Liver (tissue), 8 donors: ENCODE measurements at regions not wholly inside any gene's neighbourhood (a gene's known extent, or its start where the extent isn't known, plus 50 kb on each side); places are given as distances from the start of the nearest gene placed in this dataset.

Source experiments
- DNase-seq: peaks from one replicate; pipeline ENCODE4 v3.0.0-alpha.2; 2017; ENCODE audit warnings: low spot score
- H3K27ac ChIP-seq, 2 donors: one replicate each; pipeline ENCODE4 v1.7.0; 2013; ENCODE audit warnings: inconsistent platforms in 2 of 2, low read length in 2 of 2, control low read depth in 1 of 2, low read depth in 1 of 2, mild to moderate bottlenecking in 1 of 2
- H3K27me3 ChIP-seq, 4 donors: one replicate each; pipeline versions ENCODE4 v1.6.1 to v1.7.0; 2013; ENCODE audit warnings: low read length in 3 of 4, inconsistent platforms in 1 of 4, mild to moderate bottlenecking in 1 of 4, moderate library complexity in 1 of 4; ENCODE audit not compliant: control insufficient read depth in 4 of 4, insufficient read depth in 4 of 4
- H3K36me3 ChIP-seq, 4 donors: one replicate each; pipeline versions ENCODE4 v1.6.1 to v1.7.0; 2013; ENCODE audit warnings: low read length in 3 of 4, mild to moderate bottlenecking in 3 of 4, low read depth in 1 of 4, moderate library complexity in 1 of 4; ENCODE audit not compliant: control insufficient read depth in 4 of 4, insufficient read depth in 3 of 4
- H3K4me1 ChIP-seq, 4 donors: one replicate each; pipeline versions ENCODE4 v1.6.1 to v1.7.0; 2013; ENCODE audit warnings: low read length in 3 of 4, mild to moderate bottlenecking in 3 of 4, moderate library complexity in 1 of 4; ENCODE audit not compliant: control insufficient read depth in 4 of 4, insufficient read depth in 4 of 4
- H3K4me3 ChIP-seq, 3 donors: one replicate each; pipeline versions ENCODE4 v1.6.1 to v1.7.0; 2013; ENCODE audit warnings: low read length in 3 of 3, control low read depth in 1 of 3, low read depth in 1 of 3, mild to moderate bottlenecking in 1 of 3
- H3K9ac ChIP-seq, 2 donors: one replicate each; pipeline ENCODE4 v1.7.0; 2013; ENCODE audit warnings: low read length in 2 of 2, mild to moderate bottlenecking in 2 of 2, moderate library complexity in 2 of 2, control low read depth in 1 of 2, low read depth in 1 of 2
- H3K9me3 ChIP-seq, 4 donors: one replicate each; pipeline versions ENCODE4 v1.6.1 to v1.7.0; 2013; ENCODE audit warnings: low read length in 3 of 4; ENCODE audit not compliant: control insufficient read depth in 4 of 4
- ATF3 ChIP-seq: IDR thresholded peaks from 2 replicates; pipeline ENCODE4 v1.6.1; 2016; ENCODE audit warnings: antibody characterized with exemption
- CTCF ChIP-seq: fragments of 150-350 bp; IDR thresholded peaks from 2 replicates; pipeline ENCODE4 v1.5.1; 2017; ENCODE audit warnings: improper control_type of control experiment, low read depth, low read length; ENCODE audit not compliant: missing input control
- EGR1 ChIP-seq, 2 donors: IDR thresholded peaks; 2 replicates each; pipeline ENCODE4 v1.6.1; 2016 to 2018; ENCODE audit warnings: antibody characterized with exemption in 2 of 2, low read depth in 2 of 2
- FOXA1 ChIP-seq: IDR thresholded peaks from 2 replicates; pipeline ENCODE4 v1.6.1; 2016; ENCODE audit warnings: antibody characterized with exemption
- FOXA2 ChIP-seq: IDR thresholded peaks from 2 replicates; pipeline ENCODE4 v1.6.1; 2016; ENCODE audit warnings: antibody characterized with exemption
- GABPA ChIP-seq, 2 donors: IDR thresholded peaks in 1 of 2; conservative IDR thresholded peaks in 1 of 2; 2 replicates each; pipeline ENCODE4 v1.6.1; 2016; ENCODE audit warnings: antibody characterized with exemption in 2 of 2, mild to moderate bottlenecking in 1 of 2, moderate library complexity in 1 of 2
- HNF4A ChIP-seq, 2 donors: conservative IDR thresholded peaks; 2 replicates each; pipeline ENCODE4 v1.6.1; 2016; ENCODE audit warnings: antibody characterized with exemption in 2 of 2, mild to moderate bottlenecking in 2 of 2
- HNF4G ChIP-seq: IDR thresholded peaks from 2 replicates; pipeline ENCODE4 v1.6.1; 2016; ENCODE audit warnings: antibody characterized with exemption
- JUND ChIP-seq, 2 donors: IDR thresholded peaks; 2 replicates each; pipeline ENCODE4 v1.6.1; 2016; ENCODE audit warnings: antibody characterized with exemption in 2 of 2
- MAX ChIP-seq: IDR thresholded peaks from 2 replicates; pipeline ENCODE4 v1.6.1; 2016; ENCODE audit warnings: antibody characterized with exemption
- NR2F2 ChIP-seq: IDR thresholded peaks from 2 replicates; pipeline ENCODE4 v1.6.1; 2016; ENCODE audit warnings: antibody characterized with exemption
- RAD21 ChIP-seq, 2 donors: IDR thresholded peaks; 2 replicates each; pipeline ENCODE4 v1.6.1; 2016; ENCODE audit warnings: antibody characterized with exemption in 2 of 2, mild to moderate bottlenecking in 2 of 2
- REST ChIP-seq: IDR thresholded peaks from 2 replicates; pipeline ENCODE4 v1.6.1; 2016; ENCODE audit warnings: antibody characterized with exemption, mild to moderate bottlenecking
- RXRA ChIP-seq, 2 donors: IDR thresholded peaks; 2 replicates each; pipeline ENCODE4 v1.6.1; 2017 to 2018; ENCODE audit warnings: antibody characterized with exemption in 2 of 2, mild to moderate bottlenecking in 1 of 2
- SP1 ChIP-seq: IDR thresholded peaks from 2 replicates; pipeline ENCODE4 v1.6.1; 2018; ENCODE audit warnings: antibody characterized with exemption, mild to moderate bottlenecking
- TAF1 ChIP-seq: conservative IDR thresholded peaks from 2 replicates; pipeline ENCODE4 v1.6.1; 2016; ENCODE audit warnings: antibody characterized with exemption, mild to moderate bottlenecking
- YY1 ChIP-seq: IDR thresholded peaks from 2 replicates; pipeline ENCODE4 v1.6.1; 2016; ENCODE audit warnings: antibody characterized with exemption, mild to moderate bottlenecking
- WGBS: extraction: QIAGEN DNeasy Blood & Tissue Kit; methylation state at CpG from one replicate; pipeline ENCODE4 v1.1.7; 2013; 5-methylcytosine and 5-hydroxymethylcytosine counted together
- TF ChIP-seq, protein P1 (sequence below): IDR thresholded peaks from 2 replicates; pipeline ENCODE4 v1.6.1; 2016; ENCODE audit warnings: antibody characterized with exemption
- donor health status: healthy.
- donor health status: healthy.
- donor health status: healthy.
- donor health status: healthy.
- donor health status: healthy.

DNA sequence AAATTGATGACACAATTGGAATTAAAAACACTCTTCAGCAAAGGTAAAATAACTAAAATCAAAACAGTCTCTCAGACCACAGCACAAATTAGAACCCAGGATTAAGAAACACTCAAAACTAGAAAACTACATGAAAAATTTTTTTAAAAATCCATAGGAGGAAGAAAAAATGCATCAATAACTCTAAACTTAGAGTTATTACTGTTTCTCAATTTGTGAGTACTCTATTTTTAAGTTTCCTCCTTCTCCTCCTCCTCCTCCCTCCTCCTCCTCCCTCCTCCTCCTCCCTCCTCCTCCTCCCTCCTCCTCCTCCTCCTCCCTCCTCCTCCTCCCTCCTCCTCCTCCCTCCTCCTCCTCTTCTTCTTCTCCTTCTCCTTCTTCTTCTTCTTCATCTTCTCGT, 1395.7 kb downstream of the STIM2 start (continued):
- TF ChIP-seq EGR1 (IDR thresholded peaks at IDR 0.05; ENCODE audit: low read depth in 2 of 2), result no peak
- TF ChIP-seq ATF3, result no peak
- no peak for TF ChIP-seq SP1
- TF ChIP-seq FOXA1, result no peak
- TF ChIP-seq HNF4G, result no peak

GRCh38 chr4:28259951-28260350, 1399.3 kb downstream of the STIM2 start:
- Histone ChIP-seq H3K27me3 (no peaks in the 10 kb centered on the region), H3K9ac (no peak overlapping the region), H3K4me3 (no peak overlapping the region), H3K27ac (no peak overlapping the region), H3K9me3 (no peaks in the 10 kb centered on the region), H3K4me1 (no peaks in the 10 kb centered on the region), H3K36me3 (no peaks in the 10 kb centered on the region)
- no peak for TF ChIP-seq JUND (IDR thresholded peaks at IDR 0.05)
- TF ChIP-seq FOXA1, result no peak
- no peak for TF ChIP-seq RAD21 (IDR thresholded peaks at IDR 0.05)
- TF ChIP-seq YY1, result no peak
- no peak for TF ChIP-seq GABPA (IDR thresholded peaks at IDR 0.05 in 1 of 2, conservative IDR thresholded peaks at IDR 0.05 in 1 of 2)
- TF ChIP-seq NR2F2, result no peak
- no peak for TF ChIP-seq HNF4G
- TF ChIP-seq TAF1, result no peak
- TF ChIP-seq ATF3, result no peak
- TF ChIP-seq RXRA (IDR thresholded peaks at IDR 0.05), result no peak
- no peak for TF ChIP-seq SP1
- TF ChIP-seq MAX, result no peak
- TF ChIP-seq FOXA2, result no peak
- TF ChIP-seq, protein P1, sequence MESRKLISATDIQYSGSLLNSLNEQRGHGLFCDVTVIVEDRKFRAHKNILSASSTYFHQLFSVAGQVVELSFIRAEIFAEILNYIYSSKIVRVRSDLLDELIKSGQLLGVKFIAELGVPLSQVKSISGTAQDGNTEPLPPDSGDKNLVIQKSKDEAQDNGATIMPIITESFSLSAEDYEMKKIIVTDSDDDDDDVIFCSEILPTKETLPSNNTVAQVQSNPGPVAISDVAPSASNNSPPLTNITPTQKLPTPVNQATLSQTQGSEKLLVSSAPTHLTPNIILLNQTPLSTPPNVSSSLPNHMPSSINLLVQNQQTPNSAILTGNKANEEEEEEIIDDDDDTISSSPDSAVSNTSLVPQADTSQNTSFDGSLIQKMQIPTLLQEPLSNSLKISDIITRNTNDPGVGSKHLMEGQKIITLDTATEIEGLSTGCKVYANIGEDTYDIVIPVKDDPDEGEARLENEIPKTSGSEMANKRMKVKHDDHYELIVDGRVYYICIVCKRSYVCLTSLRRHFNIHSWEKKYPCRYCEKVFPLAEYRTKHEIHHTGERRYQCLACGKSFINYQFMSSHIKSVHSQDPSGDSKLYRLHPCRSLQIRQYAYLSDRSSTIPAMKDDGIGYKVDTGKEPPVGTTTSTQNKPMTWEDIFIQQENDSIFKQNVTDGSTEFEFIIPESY, result no peak
- TF ChIP-seq EGR1 (IDR thresholded peaks at IDR 0.05; ENCODE audit: low read depth in 2 of 2), result no peak
- no peak for TF ChIP-seq CTCF
- TF ChIP-seq HNF4A (conservative IDR thresholded peaks at IDR 0.05), result no peak
- TF ChIP-seq REST, result no peak
- 83% methylated on average over 1 of the region's 1 CpG for WGBS
- no peak for DNase-seq
